GM11168 (cell line): ENCODE measurements at regions not wholly inside any gene's neighbourhood (a gene's known extent, or its start where the extent isn't known, plus 50 kb on each side); places are given as distances from the start of the nearest gene placed in this dataset.
"Not testable (repeated sequence)": the region's sequence is repeated elsewhere in the genome, so short reads cannot be mapped to it uniquely, and the experiment has no call there.

ENCODE experiments used
- in situ Hi-C: fragments of 300-500 bp; cut with MboI; formaldehyde crosslinking; loops from one replicate; pipeline ENCODE4 v1.12.0; 2022; ENCODE audit warnings: low sequenced_read_pairs; ENCODE audit not compliant: unreplicated experiment

- in situ Hi-C loops = loop anchor here (25.0 kb wide), 1 partner anchor 199 kb away; no protein-coding TSS in a partner anchor
These were observed 367.7 kb downstream of the BCL2L11 start for GRCh38 chr2:111488451-111488850.

GRCh38 chr2:111489460-111489859, 368.7 kb downstream of the BCL2L11 start:
- in situ Hi-C loops = loop anchor here (25.0 kb wide), 1 partner anchor 198 kb away; no protein-coding TSS in a partner anchor

GRCh38 chr2:111491181-111491580, 370.5 kb downstream of the BCL2L11 start:
- in situ Hi-C loops = loop anchor here (25.0 kb wide), 1 partner anchor 196 kb away; no protein-coding TSS in a partner anchor

- in situ Hi-C loops = loop anchor here (25.0 kb wide), 1 partner anchor 196 kb away; no protein-coding TSS in a partner anchor
These were observed 370.9 kb downstream of the BCL2L11 start for GRCh38 chr2:111491614-111492013.

GRCh38 chr2:111492995-111493719, 372.4 kb downstream of the BCL2L11 start:
- in situ Hi-C loops = loop anchor here (25.0 kb wide), 1 partner anchor 194 kb away; no protein-coding TSS in a partner anchor

- in situ Hi-C loops = loop anchor here (25.0 kb wide), 1 partner anchor 194 kb away; no protein-coding TSS in a partner anchor
These were observed 373.0 kb downstream of the BCL2L11 start for GRCh38 chr2:111493720-111494078.

GRCh38 chr2:111494288-111494980, 373.7 kb downstream of the BCL2L11 start:
- in situ Hi-C loops = loop anchor here (25.0 kb wide), 1 partner anchor 193 kb away; no protein-coding TSS in a partner anchor

- in situ Hi-C loops = loop anchor here (25.0 kb wide), 1 partner anchor 192 kb away; no protein-coding TSS in a partner anchor
These were observed 374.2 kb downstream of the BCL2L11 start for GRCh38 chr2:111494981-111495315.

- in situ Hi-C loops = loop anchor here (25.0 kb wide), 1 partner anchor 192 kb away; no protein-coding TSS in a partner anchor
These were observed 374.9 kb downstream of the BCL2L11 start for GRCh38 chr2:111495636-111496035.

- in situ Hi-C loops = loop anchor here (25.0 kb wide), 1 partner anchor 191 kb away; no protein-coding TSS in a partner anchor
These were observed 375.5 kb downstream of the BCL2L11 start for GRCh38 chr2:111496176-111496575.

GRCh38 chr2:111496860-111497259, 376.1 kb downstream of the BCL2L11 start:
- in situ Hi-C loops = loop anchor here (25.0 kb wide), 1 partner anchor 190 kb away; no protein-coding TSS in a partner anchor

GRCh38 chr2:111497270-111497669, 376.6 kb downstream of the BCL2L11 start:
- in situ Hi-C loops = loop anchor here (25.0 kb wide), 1 partner anchor 190 kb away; no protein-coding TSS in a partner anchor

GRCh38 chr2:111500536-111501062, 379.9 kb downstream of the BCL2L11 start:
- in situ Hi-C loops = not testable (repeated sequence)

- in situ Hi-C loops = not testable (repeated sequence)
These were observed 380.0 kb downstream of the ANAPC1 start for GRCh38 chr2:111503844-111504570.

- in situ Hi-C loops = not testable (repeated sequence)
These were observed 379.4 kb downstream of the ANAPC1 start for GRCh38 chr2:111504571-111504942.

- in situ Hi-C loops = not testable (repeated sequence)
These were observed 378.7 kb downstream of the ANAPC1 start for GRCh38 chr2:111505267-111505666.

- in situ Hi-C loops = not testable (repeated sequence)
These were observed 377.1 kb downstream of the ANAPC1 start for GRCh38 chr2:111506936-111507335.

- in situ Hi-C loops = not testable (repeated sequence)
These were observed 374.6 kb downstream of the ANAPC1 start for GRCh38 chr2:111509225-111509869.

- in situ Hi-C loops = not testable (repeated sequence)
These were observed 373.6 kb downstream of the ANAPC1 start for GRCh38 chr2:111510384-111510783.

GRCh38 chr2:111511062-111511461, 372.9 kb downstream of the ANAPC1 start:
- in situ Hi-C loops = not testable (repeated sequence)
